Activated CD4-positive, alpha-beta T cell treated with anti-CD3 and anti-CD28 coated beads for 1 hour (primary cell): ENCODE measurements at regions not wholly inside any gene's neighbourhood (a gene's known extent, or its start where the extent isn't known, plus 50 kb on each side); places are given as distances from the start of the nearest gene placed in this dataset.

Experiments
- DNase-seq: peaks from one replicate; pipeline ENCODE4 v3.0.0-alpha.2; 2020

GRCh38 chrX:131704136-131704695 lies 160.3 kb downstream of the OR13H1 start:
- DNase-seq: no peak

DNA sequence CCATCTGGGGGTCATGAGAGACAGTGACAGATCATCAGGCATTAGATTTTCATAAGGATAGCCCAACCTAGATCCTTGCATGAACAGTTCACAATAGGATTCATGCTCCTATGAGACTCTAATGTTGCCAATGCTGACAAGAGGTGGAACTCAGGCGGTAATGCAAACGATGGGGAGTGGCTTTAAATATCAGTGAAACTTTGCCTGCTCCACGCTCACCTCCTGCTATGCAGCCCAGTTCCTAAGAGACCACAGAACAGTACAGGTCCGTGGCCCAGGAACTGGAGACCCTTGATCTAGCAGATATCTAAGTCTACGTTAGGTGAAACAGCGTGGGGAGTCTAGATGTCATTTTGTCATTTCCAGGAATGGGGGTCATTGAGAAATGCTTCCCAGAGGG lies 165.7 kb downstream of the OR13H1 start:
- no peak for DNase-seq

GRCh38 chrX:131711478-131711867 lies 167.6 kb downstream of the OR13H1 start:
- no peak for DNase-seq

DNA sequence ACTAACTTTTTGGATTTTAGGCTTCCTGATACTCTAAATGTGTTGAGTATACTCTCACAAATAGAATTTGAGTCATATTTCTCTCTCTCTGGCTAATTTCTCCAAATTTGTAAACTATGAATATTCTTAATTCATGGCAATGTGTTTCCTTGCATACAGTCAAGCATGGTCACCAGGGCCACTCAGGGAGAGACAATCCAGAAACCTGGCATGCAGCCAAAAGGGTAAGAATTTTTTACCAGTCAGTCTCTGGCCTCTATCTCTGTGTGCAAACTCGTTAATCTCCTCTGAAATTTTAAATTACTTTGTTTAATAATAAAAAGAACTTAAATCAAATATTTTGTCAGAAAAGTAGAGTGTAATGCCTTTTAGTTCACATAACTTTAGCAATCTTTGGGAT lies 179.8 kb downstream of the OR13H1 start:
- no peak for DNase-seq

GRCh38 chrX:131724292-131724691 lies 180.4 kb downstream of the OR13H1 start:
- DNase-seq: no peak

GRCh38 chrX:131725001-131725654 lies 181.3 kb downstream of the OR13H1 start:
- DNase-seq: no peak

DNA sequence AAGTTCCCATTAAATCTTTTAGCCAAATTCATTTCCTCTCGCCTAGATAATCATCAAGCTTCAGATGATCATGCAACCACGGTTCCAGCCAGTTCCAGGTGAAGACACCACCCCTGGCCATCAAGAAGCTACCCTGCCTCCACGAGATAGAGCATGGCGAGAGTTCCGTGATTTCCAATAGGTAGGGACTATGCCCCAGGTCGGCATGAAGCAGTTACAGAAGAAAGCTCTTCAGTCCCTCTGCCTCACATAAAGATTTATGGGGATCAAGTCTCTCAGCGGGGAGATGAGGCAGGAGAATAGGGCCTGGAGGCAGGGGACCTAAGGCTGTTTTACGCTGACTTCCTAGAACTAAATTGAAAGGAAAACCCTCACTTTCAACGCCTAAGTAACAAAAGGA lies 183.9 kb downstream of the OR13H1 start:
- DNase-seq: no peak

DNA sequence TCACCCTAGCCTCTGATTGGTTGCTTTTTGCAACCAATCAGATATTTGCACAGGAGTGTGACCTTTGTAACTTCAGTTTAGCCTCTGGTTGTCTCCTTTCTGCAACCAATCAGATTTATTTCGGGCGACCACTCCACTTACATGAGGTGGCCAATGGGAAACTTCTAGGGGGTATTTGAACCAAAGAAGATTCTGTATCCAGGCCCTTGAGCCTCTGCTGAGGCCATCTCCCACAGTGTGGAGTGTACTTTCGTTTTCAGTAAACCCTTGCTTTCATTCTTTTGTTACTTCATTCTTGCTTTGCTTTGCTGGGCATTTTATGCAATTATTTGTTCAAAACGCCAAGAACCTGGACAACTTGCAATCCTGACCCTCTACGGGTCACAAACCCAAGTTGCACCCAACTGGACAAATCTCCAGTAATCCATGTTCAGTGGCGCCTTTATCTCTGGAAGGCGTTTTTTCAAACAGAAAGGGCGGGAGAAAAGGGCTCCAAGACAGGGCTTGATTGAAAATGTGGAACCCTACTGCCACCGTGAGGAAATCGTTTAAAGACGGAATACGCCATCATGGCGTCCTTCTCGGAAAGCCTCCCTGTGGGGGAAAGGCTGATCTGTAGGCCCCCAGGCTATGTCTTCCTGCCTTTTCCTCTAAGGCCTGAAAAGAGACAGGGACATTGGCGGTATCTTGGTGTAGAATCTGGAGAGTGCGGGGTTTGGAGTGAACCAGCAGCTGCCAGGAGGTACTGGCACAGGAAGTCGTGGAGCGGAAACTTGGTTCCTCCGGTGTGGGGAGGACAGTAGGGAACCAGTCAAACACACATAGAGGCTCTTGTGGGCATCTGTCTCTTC lies 184.6 kb downstream of the OR13H1 start:
- DNase-seq: no peak

DNA sequence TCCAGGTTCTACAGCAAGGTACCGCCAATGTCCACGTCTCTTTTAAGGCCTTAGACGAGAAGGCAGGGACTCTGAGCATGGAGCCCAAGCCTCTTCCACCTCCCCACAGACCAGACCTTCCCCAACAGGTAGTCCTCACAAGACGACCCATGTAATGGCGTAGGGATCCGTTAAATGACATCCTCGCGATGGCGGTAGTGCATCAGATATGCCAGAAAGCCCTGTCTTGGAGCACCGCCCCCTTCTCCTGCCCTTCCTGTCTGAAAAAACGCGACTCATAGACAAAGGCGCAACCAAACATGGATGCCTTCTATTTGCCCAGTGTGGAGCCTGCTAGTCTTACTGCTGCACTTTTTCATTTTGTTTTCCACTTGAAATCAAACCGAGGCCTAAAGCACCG lies 185.4 kb downstream of the OR13H1 start:
- DNase-seq: no peak

DNA sequence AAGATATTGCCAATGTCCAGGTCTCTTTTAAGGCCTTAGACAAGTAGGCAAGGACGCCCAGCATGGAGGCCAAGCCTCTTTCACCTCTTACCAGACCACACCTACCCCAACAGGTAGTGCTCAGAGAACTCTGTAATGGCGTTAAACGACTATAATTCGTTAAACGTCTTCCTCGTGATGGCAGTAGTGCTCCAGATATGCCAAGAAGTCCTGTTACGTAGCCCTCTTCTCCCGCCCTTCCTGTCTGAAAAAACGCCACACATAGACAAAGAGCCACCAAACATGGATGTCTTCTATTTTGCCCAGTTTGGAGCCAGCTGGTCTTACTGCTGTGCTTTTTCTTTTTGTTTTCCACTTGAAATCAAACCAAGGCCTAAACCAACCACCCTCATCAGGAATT lies 190.7 kb downstream of the OR13H1 start:
- DNase-seq: no peak

GRCh38 chrX:131735127-131735526 lies 191.3 kb downstream of the OR13H1 start:
- DNase-seq: no peak

DNA sequence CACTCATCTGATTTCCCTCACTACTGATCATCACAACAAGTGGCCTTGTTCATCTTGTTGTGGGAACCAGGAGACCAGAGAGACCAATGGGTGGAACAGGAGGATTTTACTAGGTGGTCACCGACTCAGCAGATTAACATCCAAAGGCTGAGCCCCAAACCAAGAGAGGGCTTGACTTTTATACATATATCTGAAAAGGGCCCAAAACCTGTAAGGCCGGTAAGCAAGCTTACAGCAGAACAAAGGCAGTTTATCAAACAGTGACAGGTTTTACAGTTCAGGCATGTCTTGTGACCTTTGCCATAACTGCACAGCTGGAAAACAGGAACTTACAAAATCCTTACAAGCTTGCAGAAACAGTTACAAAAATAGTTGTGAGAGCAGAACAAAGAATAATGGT lies 195.9 kb downstream of the OR13H1 start:
- no peak for DNase-seq

DNA sequence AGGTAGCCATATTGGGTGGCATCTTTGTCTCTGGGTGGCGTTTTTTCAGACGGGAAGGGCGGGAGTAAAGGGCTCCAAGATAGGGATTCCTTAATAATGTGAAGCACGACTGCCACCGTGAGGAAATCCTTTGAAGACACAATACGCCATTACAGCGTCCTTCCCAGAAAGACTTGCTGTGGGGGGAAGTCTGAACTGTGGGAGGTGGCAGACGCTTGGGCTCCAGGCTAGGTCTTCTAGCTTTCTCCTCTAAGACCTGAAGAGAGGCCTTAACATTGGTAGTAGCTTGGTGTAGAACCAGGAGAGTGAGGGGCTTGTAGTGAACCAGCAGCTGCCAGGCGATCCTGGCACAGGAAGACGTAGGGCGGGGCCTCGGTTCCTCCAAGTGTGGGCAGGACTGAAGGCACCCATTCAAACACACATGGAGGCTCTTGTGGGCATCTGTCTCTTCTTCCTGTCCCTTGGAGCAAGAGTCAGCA lies 197.3 kb downstream of the OR13H1 start:
- DNase-seq: no peak

DNA sequence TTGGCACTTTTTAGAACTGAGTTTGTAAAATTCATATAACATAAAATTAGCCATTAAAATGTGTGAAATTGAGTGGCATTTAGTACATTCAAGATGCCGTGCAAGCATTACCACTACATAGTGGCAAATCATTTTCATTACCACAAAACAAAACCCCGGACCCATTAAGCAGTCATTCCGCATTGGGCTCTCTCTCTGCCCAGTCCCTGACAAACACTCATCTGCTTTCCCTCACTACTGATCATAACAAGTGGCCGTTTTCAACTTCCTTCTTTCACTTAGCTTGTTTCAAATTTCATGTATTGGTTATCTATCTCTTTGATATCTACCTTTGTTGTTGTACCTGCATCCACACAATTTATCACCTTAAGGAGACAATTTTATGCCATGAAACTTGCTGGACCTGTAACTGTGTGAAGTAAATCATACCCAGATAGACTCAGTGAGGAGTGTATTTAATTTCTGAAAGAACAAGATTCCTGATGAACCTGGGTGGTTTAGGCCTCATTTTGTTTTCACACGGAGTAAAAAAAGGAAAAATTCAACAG lies 202.1 kb downstream of the OR13H1 start:
- DNase-seq: no peak

DNA sequence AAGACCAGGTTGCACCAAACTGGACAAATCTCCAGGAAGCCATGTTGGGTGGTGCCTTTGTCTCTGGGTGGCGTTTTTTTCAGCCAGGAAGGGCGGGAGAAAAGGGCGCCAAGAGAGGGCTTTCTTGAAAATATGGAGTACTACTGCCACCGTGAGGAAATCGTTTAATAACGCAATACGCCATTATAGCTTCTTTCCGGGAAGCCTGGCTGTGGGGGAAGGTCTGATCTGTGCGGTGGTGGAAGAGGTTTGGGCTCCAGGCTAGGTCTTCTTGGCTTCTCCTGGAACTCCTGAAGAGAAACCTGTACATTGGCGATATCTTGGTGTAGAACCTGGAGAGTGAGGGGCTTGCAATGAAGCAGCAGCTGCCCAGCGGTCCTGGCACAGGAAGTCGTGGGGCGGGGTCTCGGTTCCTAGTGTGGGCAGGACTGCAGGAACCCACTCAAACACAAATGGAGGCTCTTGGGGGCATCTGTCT lies 202.7 kb downstream of the OR13H1 start:
- no peak for DNase-seq

DNA sequence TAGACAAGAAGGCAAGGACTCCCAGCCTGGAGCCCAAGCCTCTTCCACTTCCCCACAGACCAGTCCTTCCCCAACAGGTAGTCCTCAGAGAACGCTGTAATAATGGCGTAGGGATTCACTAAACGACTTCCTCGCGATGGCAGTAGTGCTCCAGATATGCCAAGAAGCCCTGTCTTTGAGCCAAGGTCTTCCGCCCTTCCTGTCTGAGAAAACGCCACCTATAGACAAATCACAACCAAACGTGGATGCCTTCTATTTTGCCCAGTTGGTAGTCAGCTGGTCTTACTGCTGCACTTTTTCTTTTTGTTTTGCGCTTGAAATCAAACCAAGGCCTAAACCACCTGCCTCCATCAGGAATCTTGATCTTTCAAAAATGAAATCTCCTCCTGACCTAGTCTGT lies 203.3 kb downstream of the OR13H1 start:
- DNase-seq: no peak

DNA sequence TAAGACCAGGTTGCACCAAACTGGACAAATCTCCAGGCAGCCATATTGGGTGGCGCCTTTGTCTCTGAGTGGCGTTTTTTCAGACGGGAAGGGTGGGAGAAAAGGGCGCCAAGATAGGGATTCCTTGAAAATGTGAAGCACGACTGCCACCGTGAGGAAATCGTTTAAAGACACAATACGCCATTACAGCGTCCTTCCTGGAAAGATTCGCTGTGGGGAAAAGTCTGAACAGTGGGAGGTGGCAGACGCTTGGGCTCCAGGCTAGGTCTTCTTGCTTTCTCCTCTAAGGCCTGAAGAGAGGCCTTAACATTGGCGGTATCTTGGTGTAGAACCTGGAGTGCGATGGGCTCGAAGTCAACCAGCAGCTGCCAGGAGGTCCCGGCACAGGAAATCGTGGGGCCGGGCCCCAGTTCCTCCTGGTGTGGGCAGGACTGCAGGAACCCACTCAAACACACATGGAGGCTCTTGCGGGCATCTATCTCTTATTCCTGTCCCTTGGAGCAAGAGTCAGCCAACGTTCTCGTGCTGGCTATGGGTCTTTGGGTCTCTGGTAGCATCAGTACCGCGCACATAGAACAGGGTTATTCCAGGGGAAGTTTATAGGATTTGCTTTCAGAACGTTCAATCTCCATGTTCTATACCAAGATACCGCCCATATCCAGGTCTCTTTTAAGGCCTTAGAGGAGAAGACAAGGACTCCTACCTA lies 208.8 kb downstream of the OR13H1 start:
- DNase-seq: no peak

DNA sequence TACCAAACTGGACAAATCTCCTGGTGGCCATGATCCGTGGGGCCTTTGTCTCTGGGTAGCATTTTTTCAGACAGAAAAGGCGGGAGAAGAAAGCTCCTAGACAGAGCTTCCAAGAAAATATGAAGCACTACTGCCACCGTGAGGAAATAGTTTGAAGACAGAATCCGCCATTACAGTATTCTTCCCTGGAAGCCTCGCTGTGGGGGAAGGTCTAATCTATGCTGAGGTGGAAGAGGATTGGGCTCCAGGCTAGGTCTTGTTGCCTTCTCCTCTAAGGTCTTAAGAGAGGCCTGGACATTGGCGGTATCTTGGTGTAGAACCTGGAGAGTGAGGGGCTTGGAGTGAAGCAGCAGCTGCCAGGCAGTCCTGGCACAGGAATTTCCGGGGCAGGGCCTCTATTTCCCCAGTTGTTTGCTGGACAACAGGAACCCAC lies 218.9 kb downstream of the OR13H1 start:
- DNase-seq: no peak

GRCh38 chrX:131763674-131764073 lies 219.8 kb downstream of the OR13H1 start:
- no peak for DNase-seq

GRCh38 chrX:131764216-131764615 lies 220.3 kb downstream of the OR13H1 start:
- DNase-seq: no peak

DNA sequence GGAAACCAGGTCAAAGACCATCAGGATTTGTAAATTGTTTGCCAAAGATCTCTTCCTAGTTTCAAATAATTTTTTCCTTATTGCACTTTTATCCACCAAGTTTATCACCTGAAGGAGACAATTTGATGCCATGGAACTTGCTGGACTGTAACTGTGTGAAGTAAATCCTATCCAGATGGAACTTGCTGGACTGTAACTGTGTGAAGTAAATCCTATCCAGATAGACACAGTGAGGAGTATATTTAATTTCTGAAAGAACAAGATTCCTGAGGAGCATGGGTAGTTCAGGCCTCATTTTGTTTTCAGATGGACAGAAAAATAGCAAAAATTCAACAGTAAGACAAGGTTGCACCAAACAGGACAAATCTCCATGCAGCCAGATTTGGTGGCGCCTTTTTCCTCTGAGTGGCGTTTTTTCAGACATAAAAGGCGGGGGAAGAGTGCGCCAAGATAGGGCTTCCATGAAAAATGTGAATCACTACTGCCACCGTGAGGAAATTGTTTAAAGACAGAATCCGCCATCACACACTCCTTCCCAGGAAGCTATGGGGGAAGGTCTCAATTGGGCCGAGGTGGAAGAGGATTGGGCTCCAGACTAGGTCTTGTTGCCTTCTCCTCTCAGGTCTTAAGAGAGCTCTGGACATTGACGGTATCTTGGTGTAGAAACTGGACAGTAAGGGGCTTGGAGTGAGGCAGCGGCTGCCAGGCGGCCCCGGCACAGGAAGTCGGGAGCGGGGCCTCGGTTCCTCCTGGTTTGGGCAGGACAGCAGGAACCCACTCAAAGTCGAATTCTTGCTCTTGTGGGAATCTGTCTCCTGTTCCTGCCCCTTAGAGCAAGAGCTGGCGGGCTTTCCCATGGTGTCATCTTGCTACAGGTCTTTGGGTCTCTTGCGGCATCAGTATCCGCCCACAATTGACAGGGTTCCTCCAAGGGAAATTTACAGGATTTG lies 234.7 kb downstream of the OR13H1 start:
- no peak for DNase-seq

- no peak for DNase-seq
Measured at GRCh38 chrX:131779306-131779705, 235.4 kb downstream of the OR13H1 start.
